BLaER1 (cell line): ENCODE measurements at regions not wholly inside any gene's neighbourhood (a gene's known extent, or its start where the extent isn't known, plus 50 kb on each side); places are given as distances from the start of the nearest gene placed in this dataset.

ENCODE experiments used
- H3K27ac ChIP-seq: shearing (Covaris generic); formaldehyde crosslinking; 2 replicates; pipeline ENCODE4 v1.8.1; 2022
- H3K27me3 ChIP-seq: shearing (Covaris generic); formaldehyde crosslinking; 2 replicates; pipeline ENCODE4 v1.8.1; 2022
- H3K36me3 ChIP-seq: shearing (Covaris generic); formaldehyde crosslinking; 2 replicates; pipeline ENCODE4 v1.8.1; 2022
- H3K4me1 ChIP-seq: shearing (Covaris generic); formaldehyde crosslinking; 2 replicates; pipeline ENCODE4 v1.8.1; 2022
- H3K4me2 ChIP-seq: shearing (Covaris generic); formaldehyde crosslinking; 2 replicates; pipeline ENCODE4 v1.8.1; 2022
- H3K4me3 ChIP-seq: shearing (Covaris generic); formaldehyde crosslinking; 2 replicates; pipeline ENCODE4 v1.8.1; 2022
- H3K9ac ChIP-seq: shearing (Covaris generic); formaldehyde crosslinking; 2 replicates; pipeline ENCODE4 v1.8.1; 2022
- H3K9me3 ChIP-seq: shearing (Covaris generic); formaldehyde crosslinking; 2 replicates; pipeline ENCODE4 v1.8.1; 2022
- H4K20me1 ChIP-seq: shearing (Covaris generic); formaldehyde crosslinking; 2 replicates; pipeline ENCODE4 v1.8.1; 2022
- Cebpa-rat ChIP-seq: shearing (Covaris generic); IDR thresholded peaks from 2 replicates; pipeline ENCODE4 v1.8.1; 2022

GRCh38 chr12:114302606-114303315 is 103.2 kb downstream of the TBX5 start:
- Histone ChIP-seq H3K27me3 (no peaks in the 10 kb centered on the region), H3K4me1 (no peaks in the 10 kb centered on the region)

GRCh38 chr12:114302117-114302516 is 103.8 kb downstream of the TBX5 start:
- no peaks in the 10 kb centered on the region for H3K27me3 ChIP-seq
- no peak overlapping the region for H3K4me3 ChIP-seq
- TF ChIP-seq Cebpa-rat, result no peak
- H4K20me1 ChIP-seq, result no peaks in the 10 kb centered on the region
- no peak overlapping the region for H3K9ac ChIP-seq
- no peaks in the 10 kb centered on the region for H3K36me3 ChIP-seq
- H3K9me3 ChIP-seq, result 0 out of 2 replicates have a peak, but pooled peaks cover 5% of the 10 kb centered on the region
- H3K27ac ChIP-seq, result no peak overlapping the region
- H3K4me1 ChIP-seq, result no peaks in the 10 kb centered on the region
- no peak overlapping the region for H3K4me2 ChIP-seq

More at GRCh38 chr12:114302606-114303315, 103.2 kb downstream of the TBX5 start:
- Histone ChIP-seq H3K9ac (no peak overlapping the region), H3K4me3 (no peak overlapping the region), H4K20me1 (no peaks in the 10 kb centered on the region), H3K9me3 (0 out of 2 replicates have a peak, but pooled peaks cover 5% of the 10 kb centered on the region), H3K27ac (no peak overlapping the region), H3K36me3 (no peaks in the 10 kb centered on the region), H3K4me2 (no peak overlapping the region)
- no peak for TF ChIP-seq Cebpa-rat

GRCh38 chr12:114294303-114294685 is 111.7 kb downstream of the TBX5 start:
- no peak overlapping the region for H3K4me3 ChIP-seq
- no peak overlapping the region for H3K4me2 ChIP-seq
- H3K27me3 ChIP-seq, result no peaks in the 10 kb centered on the region
- H3K9me3 ChIP-seq, result no peaks in the 10 kb centered on the region
- no peaks in the 10 kb centered on the region for H4K20me1 ChIP-seq
- H3K36me3 ChIP-seq, result no peaks in the 10 kb centered on the region
- H3K4me1 ChIP-seq, result no peaks in the 10 kb centered on the region
- no peak overlapping the region for H3K9ac ChIP-seq
- H3K27ac ChIP-seq, result no peak overlapping the region
- TF ChIP-seq Cebpa-rat, result no peak

- no peak overlapping the region for H3K4me3 ChIP-seq
- no peaks in the 10 kb centered on the region for H3K9me3 ChIP-seq
- no peak overlapping the region for H3K9ac ChIP-seq
- no peaks in the 10 kb centered on the region for H3K4me1 ChIP-seq
- H3K4me2 ChIP-seq, result no peak overlapping the region
- H3K36me3 ChIP-seq, result no peaks in the 10 kb centered on the region
- no peak for TF ChIP-seq Cebpa-rat
- H3K27ac ChIP-seq, result no peak overlapping the region
- no peaks in the 10 kb centered on the region for H3K27me3 ChIP-seq
- H4K20me1 ChIP-seq, result no peaks in the 10 kb centered on the region
These were observed 112.2 kb downstream of the TBX5 start for GRCh38 chr12:114293571-114294302.

- Histone ChIP-seq H3K27ac (no peak overlapping the region), H3K27me3 (no peaks in the 10 kb centered on the region)
- no peak for TF ChIP-seq Cebpa-rat
These were observed 112.9 kb downstream of the TBX5 start for GRCh38 chr12:114293073-114293472.

GRCh38 chr12:114291389-114292060 is 114.4 kb downstream of the TBX5 start:
- no peak overlapping the region for H3K27ac ChIP-seq
- no peaks in the 10 kb centered on the region for H3K36me3 ChIP-seq
- no peaks in the 10 kb centered on the region for H4K20me1 ChIP-seq
- H3K4me3 ChIP-seq, result no peak overlapping the region
- no peak for TF ChIP-seq Cebpa-rat
- H3K27me3 ChIP-seq, result no peaks in the 10 kb centered on the region
- H3K9me3 ChIP-seq, result no peaks in the 10 kb centered on the region
- H3K9ac ChIP-seq, result no peak overlapping the region
- H3K4me2 ChIP-seq, result no peak overlapping the region
- H3K4me1 ChIP-seq, result no peaks in the 10 kb centered on the region

More at GRCh38 chr12:114293073-114293472, 112.9 kb downstream of the TBX5 start:
- no peaks in the 10 kb centered on the region for H3K9me3 ChIP-seq
- H3K4me2 ChIP-seq, result no peak overlapping the region
- no peak overlapping the region for H3K9ac ChIP-seq
- no peaks in the 10 kb centered on the region for H3K36me3 ChIP-seq
- H4K20me1 ChIP-seq, result no peaks in the 10 kb centered on the region
- H3K4me3 ChIP-seq, result no peak overlapping the region
- H3K4me1 ChIP-seq, result no peaks in the 10 kb centered on the region

- Histone ChIP-seq H3K4me1 (no peaks in the 10 kb centered on the region), H3K27ac (no peak overlapping the region), H4K20me1 (no peaks in the 10 kb centered on the region), H3K27me3 (no peaks in the 10 kb centered on the region), H3K36me3 (no peaks in the 10 kb centered on the region), H3K9me3 (no peaks in the 10 kb centered on the region), H3K9ac (no peak overlapping the region), H3K4me3 (no peak overlapping the region), H3K4me2 (no peak overlapping the region)
- TF ChIP-seq Cebpa-rat, result no peak
These were observed 118.0 kb downstream of the TBX5 start for GRCh38 chr12:114287821-114288525.

- Histone ChIP-seq H4K20me1 (no peaks in the 10 kb centered on the region), H3K4me3 (no peak overlapping the region), H3K4me2 (no peak overlapping the region), H3K9ac (no peak overlapping the region), H3K9me3 (no peaks in the 10 kb centered on the region), H3K36me3 (no peaks in the 10 kb centered on the region), H3K4me1 (no peaks in the 10 kb centered on the region), H3K27me3 (no peaks in the 10 kb centered on the region), H3K27ac (no peak overlapping the region)
- no peak for TF ChIP-seq Cebpa-rat
These were observed 119.8 kb downstream of the TBX5 start for GRCh38 chr12:114286145-114286544.

- Histone ChIP-seq H3K27ac (no peak overlapping the region), H3K9me3 (no peaks in the 10 kb centered on the region), H4K20me1 (no peaks in the 10 kb centered on the region), H3K36me3 (no peaks in the 10 kb centered on the region), H3K4me2 (no peak overlapping the region), H3K4me3 (no peak overlapping the region), H3K9ac (no peak overlapping the region), H3K4me1 (no peaks in the 10 kb centered on the region), H3K27me3 (no peaks in the 10 kb centered on the region)
- TF ChIP-seq Cebpa-rat, result no peak
These were observed 120.4 kb downstream of the TBX5 start for GRCh38 chr12:114285554-114285953.
